Panc1 (cell line): ENCODE measurements at regions not wholly inside any gene's neighbourhood (a gene's known extent, or its start where the extent isn't known, plus 50 kb on each side); places are given as distances from the start of the nearest gene placed in this dataset.

ENCODE experiments used
- CTCF ChIP-seq: fragments of 450-650 bp; IDR thresholded peaks from 2 replicates; pipeline ENCODE4 v1.5.1; 2017; ENCODE audit warnings: mild to moderate bottlenecking
- POLR2AphosphoS5 ChIP-seq: IDR thresholded peaks from 2 replicates; pipeline ENCODE4 v1.6.1; 2012; ENCODE audit warnings: mild to moderate bottlenecking, low read depth, low read length, moderate library complexity
- REST ChIP-seq, 2 experiments: IDR thresholded peaks; 2 replicates each; pipeline ENCODE4 v1.6.1; 2011 to 2012; ENCODE audit warnings: low read depth in 2 of 2, control low read depth in 1 of 2, low read length in 1 of 2, mild to moderate bottlenecking in 1 of 2, moderate library complexity in 1 of 2; ENCODE audit not compliant: insufficient read depth in 1 of 2
- SIN3A ChIP-seq: IDR thresholded peaks from 2 replicates; pipeline ENCODE4 v1.6.1; 2012; ENCODE audit warnings: low read depth, mild to moderate bottlenecking, low read length, moderate library complexity, borderline replicate concordance; ENCODE audit not compliant: insufficient read depth
- TCF7L2 ChIP-seq: IDR thresholded peaks from 2 replicates; pipeline ENCODE4 v1.6.1; 2011; ENCODE audit warnings: mild to moderate bottlenecking, low read depth, low read length, inconsistent platforms

GRCh38 chr2:18123577-18123976 lies 245.1 kb downstream of the KCNS3 start:
- TF ChIP-seq CTCF (no peak), REST (IDR thresholded peaks at IDR 0.05; ENCODE audit: insufficient read depth in 1 of 2, low read depth in 2 of 2, low read length in 1 of 2) (no peak), POLR2AphosphoS5 (no peak), SIN3A (no peak), TCF7L2 (no peak)
